A549 (cell line): ENCODE measurements at regions not wholly inside any gene's neighbourhood (a gene's known extent, or its start where the extent isn't known, plus 50 kb on each side); places are given as distances from the start of the nearest gene placed in this dataset.

Experiments
- CTCF ChIP-seq: fragments of >200 bp; sonication (Bioruptor Twin); formaldehyde crosslinking; IDR thresholded peaks from 3 replicates; pipeline ENCODE4 v1.5.1; 2016
- EP300 ChIP-seq, 2 experiments: fragments of >200 bp; sonication (Bioruptor Twin); formaldehyde crosslinking; IDR thresholded peaks; 2 replicates in 1 of 2; 3 replicates in 1 of 2; pipeline ENCODE4 v1.6.1; 2016 to 2017
- ESRRA ChIP-seq: fragments of 150-350 bp; IDR thresholded peaks from 2 replicates; pipeline ENCODE4 v1.6.1; 2014; ENCODE audit warnings: mild to moderate bottlenecking, low read length, borderline replicate concordance
- POLR2A ChIP-seq: IDR thresholded peaks from 2 replicates; pipeline ENCODE4 v1.6.1; 2012; ENCODE audit warnings: mild to moderate bottlenecking, low read length
- RFX5 ChIP-seq: fragments of 450-650 bp; IDR thresholded peaks from 2 replicates; pipeline ENCODE4 v1.7.1; 2014; ENCODE audit warnings: antibody characterized with exemption, mild to moderate bottlenecking, moderate library complexity

- no peak for TF ChIP-seq CTCF
- no peak for TF ChIP-seq EP300 (IDR thresholded peaks at IDR 0.05)
- no peak for TF ChIP-seq POLR2A
- no peak for TF ChIP-seq ESRRA
- no peak for TF ChIP-seq RFX5
These were observed 218.4 kb upstream of the LMCD1 start for GRCh38 chr3:8283193-8283592.
